ENCODE measurements at regions not wholly inside any gene's neighbourhood (a gene's known extent, or its start where the extent isn't known, plus 50 kb on each side); places are given as distances from the start of the nearest gene placed in this dataset.

DNA sequence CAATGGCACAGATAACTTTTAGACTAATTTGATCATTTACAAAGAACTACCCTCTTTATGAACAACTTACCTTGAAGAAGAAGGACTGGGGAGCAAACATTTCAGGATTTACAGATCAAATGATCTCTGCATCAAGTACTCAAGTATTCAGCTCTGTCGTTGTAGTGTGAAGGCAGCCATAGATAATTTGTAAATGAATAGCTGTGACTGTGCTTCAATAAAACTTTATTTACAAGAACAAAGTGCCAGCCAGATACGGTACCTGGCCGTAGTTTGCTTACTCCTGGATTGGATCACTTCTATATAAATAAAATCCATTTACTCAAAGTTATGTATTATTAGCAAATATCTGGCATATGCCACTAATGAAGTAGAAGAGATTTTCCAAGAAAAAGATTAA is 388.2 kb upstream of the SEMA3A start:
- no peak for TF ChIP-seq CTCF (IDR thresholded peaks at IDR 0.05; ENCODE audit: borderline replicate concordance, extremely low read depth, low read length, poor library complexity, severe bottlenecking)
- TF ChIP-seq EZH2 (IDR thresholded peaks at IDR 0.05; ENCODE audit: borderline replicate concordance, low read depth, low read length, severe bottlenecking), result no peak

All from DND-41 (cell line).